CD1c-positive myeloid dendritic cell (primary cell): ENCODE measurements at regions not wholly inside any gene's neighbourhood (a gene's known extent, or its start where the extent isn't known, plus 50 kb on each side); places are given as distances from the start of the nearest gene placed in this dataset.

Experiments
- DNase-seq: peaks from one replicate; pipeline ENCODE4 v3.0.0-alpha.2; 2016; ENCODE audit errors: extremely low spot score

- no peak for DNase-seq
These were observed 656.4 kb upstream of the ZWINT start for GRCh38 chr10:57017356-57018037.

GRCh38 chr10:57015595-57016318, 654.7 kb upstream of the ZWINT start:
- DNase-seq: no peak

GRCh38 chr10:57015187-57015586, 654.1 kb upstream of the ZWINT start:
- no peak for DNase-seq

GRCh38 chr10:57014758-57015157, 653.7 kb upstream of the ZWINT start:
- no peak for DNase-seq

- DNase-seq: no peak
These were observed 647.1 kb upstream of the ZWINT start for GRCh38 chr10:57008189-57008588.

GRCh38 chr10:56991591-56992069, 630.6 kb upstream of the ZWINT start:
- DNase-seq: no peak

- DNase-seq: no peak
These were observed 614.5 kb upstream of the ZWINT start for GRCh38 chr10:56975513-56975912.

GRCh38 chr10:56973766-56974165, 612.7 kb upstream of the ZWINT start:
- no peak for DNase-seq

GRCh38 chr10:56943221-56943755, 582.2 kb upstream of the ZWINT start:
- DNase-seq: no peak

- DNase-seq: no peak
These were observed 573.5 kb upstream of the ZWINT start for GRCh38 chr10:56934515-56934914.

- DNase-seq: no peak
These were observed 567.7 kb upstream of the ZWINT start for GRCh38 chr10:56928714-56929113.

GRCh38 chr10:56927701-56928100, 566.6 kb upstream of the ZWINT start:
- no peak for DNase-seq

- no peak for DNase-seq
These were observed 559.7 kb upstream of the ZWINT start for GRCh38 chr10:56920601-56921261.

GRCh38 chr10:56912043-56912442, 551.0 kb upstream of the ZWINT start:
- DNase-seq: no peak

GRCh38 chr10:56905051-56905450, 544.0 kb upstream of the ZWINT start:
- DNase-seq: no peak

- DNase-seq: no peak
These were observed 541.5 kb upstream of the ZWINT start for GRCh38 chr10:56902554-56902953.

- DNase-seq: no peak
These were observed 534.2 kb upstream of the ZWINT start for GRCh38 chr10:56895306-56895705.

GRCh38 chr10:56881218-56881617, 520.2 kb upstream of the ZWINT start:
- no peak for DNase-seq

GRCh38 chr10:56880606-56881005, 519.5 kb upstream of the ZWINT start:
- DNase-seq: no peak

- no peak for DNase-seq
These were observed 513.9 kb upstream of the ZWINT start for GRCh38 chr10:56874950-56875349.

- no peak for DNase-seq
These were observed 510.2 kb upstream of the ZWINT start for GRCh38 chr10:56871160-56871668.

GRCh38 chr10:56867236-56867635, 506.2 kb upstream of the ZWINT start:
- DNase-seq: no peak
